ENCODE measurements at regions not wholly inside any gene's neighbourhood (a gene's known extent, or its start where the extent isn't known, plus 50 kb on each side); places are given as distances from the start of the nearest gene placed in this dataset.

- no peak for TF ChIP-seq CTCF (IDR thresholded peaks at IDR 0.05)
- no peak for TF ChIP-seq POLR2A (IDR thresholded peaks at IDR 0.05)
Measured at GRCh38 chr3:5750874-5751640, 563.5 kb downstream of the EDEM1 start.
